Stimulated activated CD4-positive, alpha-beta T cell treated with anti-CD3 and anti-CD28 coated beads, TNF-alpha, amount 100 ng/mL, for 24 hours (primary cell): ENCODE measurements at regions not wholly inside any gene's neighbourhood (a gene's known extent, or its start where the extent isn't known, plus 50 kb on each side); places are given as distances from the start of the nearest gene placed in this dataset.
"Not testable (repeated sequence)": the region's sequence is repeated elsewhere in the genome, so short reads cannot be mapped to it uniquely, and the experiment has no call there.

Experiments used
- DNase-seq, 3 experiments: peaks; one replicate each; pipeline ENCODE4 v3.0.0-alpha.2; 2020; ENCODE audit warnings: low read depth in 3 of 3

GRCh38 chr5:158070859-158071258 lies 211.9 kb upstream of the CLINT1 start:
- no peak for DNase-seq

- no peak for DNase-seq
Observed at GRCh38 chr5:158069838-158070237, 210.9 kb upstream of the CLINT1 start.

- no peak for DNase-seq
Observed at GRCh38 chr5:158068964-158069363, 210.0 kb upstream of the CLINT1 start.

GRCh38 chr5:158066076-158066475 lies 207.1 kb upstream of the CLINT1 start:
- no peak for DNase-seq

- DNase-seq, result no peak
Observed at GRCh38 chr5:158064334-158065123, 205.6 kb upstream of the CLINT1 start.

GRCh38 chr5:158063052-158063451 lies 204.1 kb upstream of the CLINT1 start:
- no peak for DNase-seq

- no peak for DNase-seq
Observed at GRCh38 chr5:158061451-158061850, 202.5 kb upstream of the CLINT1 start.

GRCh38 chr5:158060212-158060611 lies 201.3 kb upstream of the CLINT1 start:
- DNase-seq, result no peak

GRCh38 chr5:158058208-158059120 lies 199.5 kb upstream of the CLINT1 start:
- no peak for DNase-seq

- DNase-seq, result no peak
Observed at GRCh38 chr5:158056130-158056825, 197.3 kb upstream of the CLINT1 start.

- DNase-seq, result no peak
Observed at GRCh38 chr5:158055111-158055501, 196.2 kb upstream of the CLINT1 start.

GRCh38 chr5:158054223-158055110 lies 195.5 kb upstream of the CLINT1 start:
- DNase-seq, result no peak

- DNase-seq, result no peak
Observed at GRCh38 chr5:158051036-158051435, 192.1 kb upstream of the CLINT1 start.

- DNase-seq, result no peak
Observed at GRCh38 chr5:158050421-158050820, 191.5 kb upstream of the CLINT1 start.

GRCh38 chr5:158049459-158049858 lies 190.5 kb upstream of the CLINT1 start:
- DNase-seq, result no peak

- DNase-seq, result no peak
Observed at GRCh38 chr5:158045696-158046095, 186.8 kb upstream of the CLINT1 start.

- DNase-seq, result no peak
Observed at GRCh38 chr5:158039911-158040347, 181.0 kb upstream of the CLINT1 start.

- DNase-seq, result no peak
Observed at GRCh38 chr5:158039441-158039840, 180.5 kb upstream of the CLINT1 start.

- DNase-seq, result not testable (repeated sequence)
Observed at GRCh38 chr5:158036983-158037595, 178.1 kb upstream of the CLINT1 start.

GRCh38 chr5:158034586-158034985 lies 175.6 kb upstream of the CLINT1 start:
- not testable (repeated sequence) for DNase-seq

GRCh38 chr5:158033724-158034123 lies 174.8 kb upstream of the CLINT1 start:
- no peak for DNase-seq
